ENCODE measurements at regions not wholly inside any gene's neighbourhood (a gene's known extent, or its start where the extent isn't known, plus 50 kb on each side); places are given as distances from the start of the nearest gene placed in this dataset.
"Not testable (repeated sequence)": the region's sequence is repeated elsewhere in the genome, so short reads cannot be mapped to it uniquely, and the experiment has no call there.

GRCh38 chr12:38157933-38158401, 158.6 kb upstream of the ALG10B start:
- no peak overlapping the region for H3K4me3 Mint-ChIP-seq
- no peaks in the 10 kb centered on the region for H3K4me1 Mint-ChIP-seq

GRCh38 chr12:38158428-38159091, 158.0 kb upstream of the ALG10B start:
- H3K27me3 Mint-ChIP-seq: no peaks in the 10 kb centered on the region
- POLR2A ChIA-PET: no interaction called here
- CTCF ChIA-PET: no interaction called here

More at GRCh38 chr12:38157933-38158401, 158.6 kb upstream of the ALG10B start:
- CTCF ChIA-PET: no interaction called here
- no peaks in the 10 kb centered on the region for H3K27me3 Mint-ChIP-seq
- POLR2A ChIA-PET: no interaction called here
- no peak overlapping the region for H3K27ac Mint-ChIP-seq
- DNase-seq: no peak
- H3K9me3 Mint-ChIP-seq: peaks cover 8% of the 10 kb centered on the region
- H3K36me3 Mint-ChIP-seq (ENCODE audit: low read depth): no peaks in the 10 kb centered on the region

GRCh38 chr12:38159092-38159551, 157.5 kb upstream of the ALG10B start:
- Mint-ChIP-seq H3K9me3 (peaks cover 8% of the 10 kb centered on the region), H3K27me3 (no peaks in the 10 kb centered on the region), H3K4me1 (no peaks in the 10 kb centered on the region), H3K4me3 (no peak overlapping the region), H3K27ac (no peak overlapping the region), H3K36me3 (ENCODE audit: low read depth) (no peaks in the 10 kb centered on the region)
- no peak for DNase-seq
- ChIA-PET CTCF (no interaction called here), POLR2A (no interaction called here)

More at GRCh38 chr12:38158428-38159091, 158.0 kb upstream of the ALG10B start:
- Mint-ChIP-seq H3K27ac (no peak overlapping the region), H3K4me3 (no peak overlapping the region), H3K36me3 (ENCODE audit: low read depth) (no peaks in the 10 kb centered on the region), H3K9me3 (peaks cover 8% of the 10 kb centered on the region), H3K4me1 (no peaks in the 10 kb centered on the region)
- no peak for DNase-seq

- H3K27me3 Mint-ChIP-seq: no peaks in the 10 kb centered on the region
- no peak overlapping the region for H3K4me3 Mint-ChIP-seq
- H3K36me3 Mint-ChIP-seq (ENCODE audit: low read depth): no peaks in the 10 kb centered on the region
- H3K9me3 Mint-ChIP-seq: peaks cover 8% of the 10 kb centered on the region
- no peaks in the 10 kb centered on the region for H3K4me1 Mint-ChIP-seq
- ChIA-PET CTCF (no interaction called here), POLR2A (no interaction called here)
- no peak overlapping the region for H3K27ac Mint-ChIP-seq
- no peak for DNase-seq
Observed at GRCh38 chr12:38159591-38160317, 156.8 kb upstream of the ALG10B start.

- DNase-seq: no peak
- Mint-ChIP-seq H3K36me3 (ENCODE audit: low read depth) (no peaks in the 10 kb centered on the region), H3K9me3 (peaks cover 8% of the 10 kb centered on the region), H3K27ac (no peak overlapping the region), H3K4me3 (no peak overlapping the region), H3K27me3 (no peaks in the 10 kb centered on the region), H3K4me1 (no peaks in the 10 kb centered on the region)
- ChIA-PET POLR2A (no interaction called here), CTCF (no interaction called here)
Observed at GRCh38 chr12:38160318-38161122, 156.1 kb upstream of the ALG10B start.

GRCh38 chr12:38161123-38162000, 155.2 kb upstream of the ALG10B start:
- ChIA-PET CTCF (no interaction called here), POLR2A (no interaction called here)
- no peaks in the 10 kb centered on the region for H3K27me3 Mint-ChIP-seq
- H3K36me3 Mint-ChIP-seq (ENCODE audit: low read depth): no peaks in the 10 kb centered on the region
- H3K27ac Mint-ChIP-seq: no peak overlapping the region
- no peak for DNase-seq
- no peak overlapping the region for H3K4me3 Mint-ChIP-seq
- H3K9me3 Mint-ChIP-seq: peaks cover 8% of the 10 kb centered on the region
- H3K4me1 Mint-ChIP-seq: no peaks in the 10 kb centered on the region

- CTCF ChIA-PET: no interaction called here
- Mint-ChIP-seq H3K27me3 (no peaks in the 10 kb centered on the region), H3K27ac (no peak overlapping the region), H3K36me3 (ENCODE audit: low read depth) (no peaks in the 10 kb centered on the region), H3K4me3 (no peak overlapping the region), H3K4me1 (no peaks in the 10 kb centered on the region), H3K9me3 (peaks cover 8% of the 10 kb centered on the region)
- no peak for DNase-seq
- POLR2A ChIA-PET: no interaction called here
Observed at GRCh38 chr12:38162013-38162412, 154.6 kb upstream of the ALG10B start.

- POLR2A ChIA-PET: no interaction called here
- DNase-seq: no peak
- no peak overlapping the region for H3K4me3 Mint-ChIP-seq
- CTCF ChIA-PET: no interaction called here
- no peaks in the 10 kb centered on the region for H3K4me1 Mint-ChIP-seq
- peaks cover 8% of the 10 kb centered on the region for H3K9me3 Mint-ChIP-seq
- no peak overlapping the region for H3K27ac Mint-ChIP-seq
- H3K27me3 Mint-ChIP-seq: no peaks in the 10 kb centered on the region
- no peaks in the 10 kb centered on the region for H3K36me3 Mint-ChIP-seq (ENCODE audit: low read depth)
Observed at GRCh38 chr12:38162708-38163441, 153.7 kb upstream of the ALG10B start.

GRCh38 chr12:38163442-38163801, 153.2 kb upstream of the ALG10B start:
- no peaks in the 10 kb centered on the region for H3K36me3 Mint-ChIP-seq (ENCODE audit: low read depth)
- CTCF ChIA-PET: no interaction called here
- DNase-seq: no peak
- no peaks in the 10 kb centered on the region for H3K4me1 Mint-ChIP-seq
- no peaks in the 10 kb centered on the region for H3K27me3 Mint-ChIP-seq
- peaks cover 8% of the 10 kb centered on the region for H3K9me3 Mint-ChIP-seq
- H3K4me3 Mint-ChIP-seq: no peak overlapping the region
- H3K27ac Mint-ChIP-seq: no peak overlapping the region
- POLR2A ChIA-PET: no interaction called here

- Mint-ChIP-seq H3K27me3 (no peaks in the 10 kb centered on the region), H3K9me3 (peaks cover 8% of the 10 kb centered on the region), H3K4me1 (no peaks in the 10 kb centered on the region), H3K4me3 (no peak overlapping the region), H3K36me3 (ENCODE audit: low read depth) (no peaks in the 10 kb centered on the region), H3K27ac (no peak overlapping the region)
- no peak for DNase-seq
- CTCF ChIA-PET: no interaction called here
- POLR2A ChIA-PET: no interaction called here
Observed at GRCh38 chr12:38166225-38166624, 150.3 kb upstream of the ALG10B start.

- Mint-ChIP-seq H3K4me1 (no peaks in the 10 kb centered on the region), H3K27ac (no peak overlapping the region), H3K9me3 (no peaks in the 10 kb centered on the region), H3K4me3 (no peak overlapping the region), H3K36me3 (ENCODE audit: low read depth) (no peaks in the 10 kb centered on the region), H3K27me3 (no peaks in the 10 kb centered on the region)
- CTCF ChIA-PET: no interaction called here
- POLR2A ChIA-PET: no interaction called here
- DNase-seq: no peak
Observed at GRCh38 chr12:38175538-38175937, 141.0 kb upstream of the ALG10B start.

GRCh38 chr12:38183617-38184016, 133.0 kb upstream of the ALG10B start:
- H3K27me3 Mint-ChIP-seq; H3K4me3 Mint-ChIP-seq; H3K27ac Mint-ChIP-seq; H3K36me3 Mint-ChIP-seq (ENCODE audit: low read depth); CTCF ChIA-PET; H3K9me3 Mint-ChIP-seq; DNase-seq; H3K4me1 Mint-ChIP-seq; POLR2A ChIA-PET: not testable (repeated sequence)
